SH-SY5Y (cell line): ENCODE measurements at regions not wholly inside any gene's neighbourhood (a gene's known extent, or its start where the extent isn't known, plus 50 kb on each side); places are given as distances from the start of the nearest gene placed in this dataset.

ENCODE experiments used
- GATA2 ChIP-seq: IDR thresholded peaks from 2 replicates; pipeline ENCODE4 v1.6.1; 2011; ENCODE audit warnings: mild to moderate bottlenecking, low read depth, low read length
- GATA3 ChIP-seq: IDR thresholded peaks from 2 replicates; pipeline ENCODE4 v1.6.1; 2011; ENCODE audit warnings: low read depth, mild to moderate bottlenecking, low read length, moderate library complexity

GRCh38 chr14:86675059-86675458 lies 1145.1 kb downstream of the FLRT2 start:
- TF ChIP-seq GATA2 (no peak), GATA3 (no peak)
